Stomach (tissue), 8 donors: ENCODE measurements at regions not wholly inside any gene's neighbourhood (a gene's known extent, or its start where the extent isn't known, plus 50 kb on each side); places are given as distances from the start of the nearest gene placed in this dataset.

ENCODE experiments used
- DNase-seq, 2 donors: peaks; one replicate each; pipeline versions ENCODE4 v3.0.0 to v3.0.0-alpha.2; 2013 to 2019
- H3K27ac ChIP-seq, 5 donors: fragments of 200-600 bp in 4 of 5; sonication (generic) in 4 of 5; one replicate each; pipeline ENCODE4 v1.5.1; 2013 to 2019; ENCODE audit warnings: mild to moderate bottlenecking in 1 of 5, moderate library complexity in 1 of 5
- H3K27me3 ChIP-seq, 3 donors: fragments of 200-600 bp; sonication (generic); one replicate each; pipeline ENCODE4 v1.5.1; 2017 to 2019; ENCODE audit warnings: mixed run types in 1 of 3
- H3K36me3 ChIP-seq, 4 donors: fragments of 200-600 bp; sonication (generic); 1 replicate in 3 of 4; 2 replicates in 1 of 4; pipeline ENCODE4 v1.5.1; 2016 to 2019
- H3K4me1 ChIP-seq, 4 donors: fragments of 200-600 bp; sonication (generic); one replicate each; pipeline ENCODE4 v1.5.1; 2016 to 2019
- H3K4me3 ChIP-seq, 4 donors: fragments of 200-600 bp; sonication (generic) in 3 of 4; one replicate each; pipeline ENCODE4 v1.5.1; 2016 to 2019; ENCODE audit warnings: mild to moderate bottlenecking in 1 of 4
- H3K9me3 ChIP-seq, 4 donors: fragments of 200-600 bp; sonication (generic); one replicate each; pipeline ENCODE4 v1.5.1; 2016 to 2019
- EP300 ChIP-seq: sonication (generic); formaldehyde crosslinking; IDR thresholded peaks from one replicate; pipeline ENCODE4 v1.6.1; 2017; ENCODE audit warnings: antibody characterized with exemption
- POLR2A ChIP-seq, 4 donors: fragments of 450-650 bp; IDR thresholded peaks; one replicate each; pipeline ENCODE4 v1.6.1; 2016; ENCODE audit warnings: antibody characterized with exemption in 4 of 4, control low read depth in 2 of 4, mild to moderate bottlenecking in 1 of 4, moderate library complexity in 1 of 4
- POLR2AphosphoS5 ChIP-seq, 3 donors: sonication (generic); formaldehyde crosslinking; IDR thresholded peaks; one replicate each; pipeline ENCODE4 v1.6.1; 2016; ENCODE audit warnings: antibody characterized with exemption in 3 of 3
- WGBS, 5 donors: extraction: QIAGEN DNeasy Blood & Tissue Kit in 3 of 5; methylation state at CpG; one replicate each; pipeline versions ENCODE4 v1.1.5 to v1.1.7; 2013 to 2018; 5-methylcytosine and 5-hydroxymethylcytosine counted together
- intact Hi-C: fragments of 100-400 bp; cut with DNase I; formaldehyde crosslinking; loops from one replicate; pipeline ENCODE4 v1.15.1; 2023; ENCODE audit warnings: low total_unique reads
- TF ChIP-seq, protein P1 (sequence below), 7 experiments: fragments of 450-650 bp in 4 of 7; fragments of 200-600 bp in 3 of 7; sonication (generic) in 3 of 7; IDR thresholded peaks; one replicate each; pipeline ENCODE4 v1.5.1; 2016 to 2019; ENCODE audit warnings: antibody characterized with exemption in 7 of 7, control low read depth in 2 of 7, mild to moderate bottlenecking in 1 of 7
- donor health status: healthy with polysubstance abuse.
- donor health status: Bipolar disorder and iron deficiency.
- donor health status: healthy.

DNA sequence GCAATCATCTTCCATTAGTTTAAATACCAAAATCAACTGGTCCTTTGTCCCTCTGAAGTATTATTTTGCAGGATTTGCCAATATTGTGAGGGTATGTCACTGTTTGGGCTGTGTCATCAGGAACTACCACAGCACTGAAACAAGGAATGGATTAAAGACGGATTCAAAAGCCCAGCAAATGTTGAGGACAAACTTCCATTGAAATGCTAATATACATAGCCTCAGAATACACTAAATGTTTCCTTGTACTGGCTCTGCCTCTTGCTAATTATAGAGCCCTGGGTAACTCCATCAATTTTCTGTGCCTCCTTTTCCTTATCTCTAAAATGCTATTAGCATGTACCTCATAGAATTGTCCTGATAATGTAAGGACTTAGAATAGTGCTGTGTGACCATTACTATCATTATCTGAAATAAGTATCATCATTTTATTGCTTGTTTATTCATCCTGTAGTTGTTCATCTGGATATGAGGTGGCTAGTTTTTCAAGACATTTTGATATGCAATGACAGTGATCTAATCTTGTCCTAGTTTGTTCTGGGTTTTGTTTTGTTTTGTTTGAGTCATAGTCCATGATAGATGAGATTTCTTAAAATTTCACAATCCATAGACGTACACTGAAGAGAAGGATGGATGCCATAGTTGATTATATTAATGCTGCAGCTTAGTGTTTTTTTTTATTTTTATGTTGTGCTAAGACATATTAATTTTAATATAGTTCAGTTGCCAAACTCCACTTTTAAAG, 333.4 kb upstream of the KCNH7 start:
- 59 to 72% (median 69%) methylated on average over 2 of the region's 2 CpGs for WGBS, 5 donors
- H3K27ac ChIP-seq = no peak overlapping the region
- H3K4me3 ChIP-seq = no peak overlapping the region
- H3K36me3 ChIP-seq = no peaks in the 10 kb centered on the region
- TF ChIP-seq EP300 (no peak), POLR2AphosphoS5 (IDR thresholded peaks at IDR 0.05) (no peak), POLR2A (IDR thresholded peaks at IDR 0.05) (no peak)
- TF ChIP-seq, protein P1, sequence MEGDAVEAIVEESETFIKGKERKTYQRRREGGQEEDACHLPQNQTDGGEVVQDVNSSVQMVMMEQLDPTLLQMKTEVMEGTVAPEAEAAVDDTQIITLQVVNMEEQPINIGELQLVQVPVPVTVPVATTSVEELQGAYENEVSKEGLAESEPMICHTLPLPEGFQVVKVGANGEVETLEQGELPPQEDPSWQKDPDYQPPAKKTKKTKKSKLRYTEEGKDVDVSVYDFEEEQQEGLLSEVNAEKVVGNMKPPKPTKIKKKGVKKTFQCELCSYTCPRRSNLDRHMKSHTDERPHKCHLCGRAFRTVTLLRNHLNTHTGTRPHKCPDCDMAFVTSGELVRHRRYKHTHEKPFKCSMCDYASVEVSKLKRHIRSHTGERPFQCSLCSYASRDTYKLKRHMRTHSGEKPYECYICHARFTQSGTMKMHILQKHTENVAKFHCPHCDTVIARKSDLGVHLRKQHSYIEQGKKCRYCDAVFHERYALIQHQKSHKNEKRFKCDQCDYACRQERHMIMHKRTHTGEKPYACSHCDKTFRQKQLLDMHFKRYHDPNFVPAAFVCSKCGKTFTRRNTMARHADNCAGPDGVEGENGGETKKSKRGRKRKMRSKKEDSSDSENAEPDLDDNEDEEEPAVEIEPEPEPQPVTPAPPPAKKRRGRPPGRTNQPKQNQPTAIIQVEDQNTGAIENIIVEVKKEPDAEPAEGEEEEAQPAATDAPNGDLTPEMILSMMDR (IDR thresholded peaks at IDR 0.05) = no peak
- intact Hi-C loops = no loop called here
- no peaks in the 10 kb centered on the region for H3K27me3 ChIP-seq
- H3K4me1 ChIP-seq = no peaks in the 10 kb centered on the region
- no peaks in the 10 kb centered on the region for H3K9me3 ChIP-seq
- no peak for DNase-seq

GRCh38 chr2:163157891-163158496, 319.4 kb upstream of the KCNH7 start:
- Histone ChIP-seq H3K36me3 (no peaks in the 10 kb centered on the region), H3K4me3 (no peak overlapping the region), H3K4me1 (no peaks in the 10 kb centered on the region), H3K27me3 (no peaks in the 10 kb centered on the region), H3K9me3 (no peaks in the 10 kb centered on the region), H3K27ac (no peak overlapping the region)
- intact Hi-C loops = no loop called here
- TF ChIP-seq POLR2AphosphoS5 (IDR thresholded peaks at IDR 0.05) (no peak), EP300 (no peak), POLR2A (IDR thresholded peaks at IDR 0.05) (no peak)
- TF ChIP-seq, protein P1 (IDR thresholded peaks at IDR 0.05) = no peak
- WGBS, 5 donors = 94 to 100% (median 97%) methylated on average over 1 of the region's 1 CpG
- DNase-seq = no peak

GRCh38 chr2:163157411-163157810, 318.8 kb upstream of the KCNH7 start:
- DNase-seq = no peak
- H3K9me3 ChIP-seq = no peaks in the 10 kb centered on the region
- no peak overlapping the region for H3K27ac ChIP-seq
- intact Hi-C loops = no loop called here
- H3K4me1 ChIP-seq = no peaks in the 10 kb centered on the region
- H3K36me3 ChIP-seq = no peaks in the 10 kb centered on the region
- 83 to 93% (median 90%) methylated on average over 2 of the region's 2 CpGs for WGBS, 5 donors
- H3K4me3 ChIP-seq = no peak overlapping the region
- H3K27me3 ChIP-seq = no peaks in the 10 kb centered on the region
- TF ChIP-seq POLR2A (IDR thresholded peaks at IDR 0.05) = no peak
- TF ChIP-seq, protein P1 (IDR thresholded peaks at IDR 0.05) = no peak

DNA sequence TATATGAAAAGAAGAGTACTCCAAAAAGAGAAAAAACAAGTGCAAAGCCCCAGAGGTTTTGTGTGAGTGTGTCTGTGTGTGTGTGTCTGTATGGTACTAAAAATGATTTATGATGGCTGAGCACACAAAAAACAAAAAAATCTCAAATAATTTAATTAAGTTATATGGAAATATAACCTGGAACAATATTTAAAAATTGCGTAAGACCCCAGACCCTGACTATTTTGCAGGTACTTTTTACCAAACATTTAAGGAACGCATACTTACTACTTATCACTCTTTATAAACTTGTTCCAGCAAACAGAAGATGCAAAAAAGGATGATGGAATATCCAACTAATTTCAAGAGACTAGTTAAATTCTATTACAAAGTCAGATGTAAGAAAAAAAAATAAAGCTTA, 317.4 kb upstream of the KCNH7 start:
- Histone ChIP-seq H3K9me3 (no peaks in the 10 kb centered on the region), H3K4me3 (no peak overlapping the region), H3K27ac (no peak overlapping the region), H3K27me3 (no peaks in the 10 kb centered on the region), H3K36me3 (no peaks in the 10 kb centered on the region), H3K4me1 (no peaks in the 10 kb centered on the region)
- intact Hi-C loops = no loop called here
- no peak for DNase-seq
- no peak for TF ChIP-seq POLR2AphosphoS5 (IDR thresholded peaks at IDR 0.05)
- TF ChIP-seq POLR2A (IDR thresholded peaks at IDR 0.05) = no peak
- TF ChIP-seq, protein P1 (IDR thresholded peaks at IDR 0.05) = no peak
- no peak for TF ChIP-seq EP300
- 87 to 96% (median 91%) methylated on average over 2 of the region's 2 CpGs for WGBS, 5 donors
